Urinary bladder (tissue), 3 donors: ENCODE measurements at regions not wholly inside any gene's neighbourhood (a gene's known extent, or its start where the extent isn't known, plus 50 kb on each side); places are given as distances from the start of the nearest gene placed in this dataset.
"Not testable (repeated sequence)": the region's sequence is repeated elsewhere in the genome, so short reads cannot be mapped to it uniquely, and the experiment has no call there.

Experiments used
- DNase-seq: peaks from one replicate; pipeline ENCODE4 v3.0.0-alpha.2; 2015; ENCODE audit errors: extremely low spot score
- H3K27ac ChIP-seq: one replicate; pipeline ENCODE4 v1.5.1; 2013; ENCODE audit warnings: low read depth, mild to moderate bottlenecking, moderate library complexity
- H3K36me3 ChIP-seq: one replicate; pipeline ENCODE4 v1.6.1; 2013; ENCODE audit warnings: mild to moderate bottlenecking, moderate library complexity; ENCODE audit not compliant: insufficient read depth
- H3K4me1 ChIP-seq: one replicate; pipeline ENCODE4 v1.6.1; 2013; ENCODE audit warnings: mild to moderate bottlenecking, moderate library complexity; ENCODE audit not compliant: insufficient read depth
- H3K4me3 ChIP-seq: one replicate; pipeline ENCODE4 v1.5.1; 2013; ENCODE audit warnings: low read depth, low read length
- WGBS: extraction: QIAGEN DNeasy Blood & Tissue Kit; methylation state at CpG from one replicate; pipeline ENCODE4 v1.1.7; 2013; 5-methylcytosine and 5-hydroxymethylcytosine counted together
- donor health status: healthy with polysubstance abuse.
- donor health status: healthy.

DNA sequence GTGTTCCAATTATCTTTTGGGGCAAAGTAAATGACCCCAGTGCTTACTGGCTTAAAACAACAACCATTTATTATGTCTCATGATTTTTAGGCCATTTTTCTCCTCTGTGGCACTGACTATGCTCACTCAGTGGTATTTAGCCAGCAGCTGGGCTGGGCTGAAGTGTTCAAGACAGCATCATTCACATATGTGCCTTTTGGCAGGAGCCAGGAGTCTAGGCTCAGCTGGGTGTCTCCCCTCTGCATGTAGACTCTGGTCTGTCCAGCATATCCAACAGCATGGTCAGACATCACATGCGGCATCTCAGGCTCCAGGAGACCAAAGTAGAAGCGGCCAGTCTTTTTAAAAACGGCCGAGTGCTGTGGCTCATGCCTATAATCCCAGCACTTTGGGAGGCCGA lies 120.3 kb upstream of the TOP1 start:
- Histone ChIP-seq H3K36me3 (no peaks in the 10 kb centered on the region), H3K27ac (no peak overlapping the region), H3K4me3 (no peak overlapping the region), H3K4me1 (no peaks in the 10 kb centered on the region)
- no peak for DNase-seq
- WGBS: 89% methylated on average over 5 of the region's 5 CpGs

- not testable (repeated sequence) for H3K4me1 ChIP-seq, DNase-seq, H3K4me3 ChIP-seq, H3K27ac ChIP-seq, H3K36me3 ChIP-seq
- WGBS: 88% methylated on average over 16 of the region's 16 CpGs
Measured at GRCh38 chr20:40909489-40909888, 119.1 kb upstream of the TOP1 start.

DNA sequence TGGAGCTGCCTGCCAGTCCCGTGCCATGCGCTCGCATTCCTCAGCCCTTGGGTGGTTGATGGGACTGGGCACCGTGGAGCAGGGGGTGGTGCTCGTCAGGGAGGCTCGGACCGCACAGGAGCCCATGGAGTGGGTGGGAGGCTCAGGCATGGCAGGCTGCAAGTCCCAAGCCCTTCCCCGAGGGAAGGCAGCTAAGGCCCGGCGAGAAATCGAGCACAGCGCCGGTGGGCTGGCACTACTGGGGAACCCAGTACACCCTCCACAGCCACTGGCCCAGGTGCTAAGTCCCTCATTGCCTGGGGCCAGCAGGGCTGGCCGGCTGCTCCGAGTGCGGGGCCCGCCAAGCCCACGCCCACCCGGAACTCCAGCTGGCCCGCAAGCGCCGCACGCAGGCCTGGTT lies 118.2 kb upstream of the TOP1 start:
- H3K4me3 ChIP-seq, H3K36me3 ChIP-seq, DNase-seq, H3K4me1 ChIP-seq, H3K27ac ChIP-seq: not testable (repeated sequence)
- WGBS: 97% methylated on average over 23 of the region's 23 CpGs

GRCh38 chr20:40911152-40911551 lies 117.5 kb upstream of the TOP1 start:
- H3K36me3 ChIP-seq, H3K4me1 ChIP-seq, H3K4me3 ChIP-seq, DNase-seq, H3K27ac ChIP-seq: not testable (repeated sequence)
- WGBS: 98% methylated on average over 27 of the region's 27 CpGs

GRCh38 chr20:40913224-40914185 lies 115.1 kb upstream of the TOP1 start:
- Histone ChIP-seq H3K4me3 (no peak overlapping the region), H3K36me3 (no peaks in the 10 kb centered on the region), H3K27ac (no peak overlapping the region), H3K4me1 (no peaks in the 10 kb centered on the region)
- DNase-seq: no peak
- 92% methylated on average over 34 of the region's 34 CpGs for whole genome bisulfite sequencing

- WGBS: 78% methylated on average over 3 of the region's 3 CpGs
- H3K4me1 ChIP-seq: no peaks in the 10 kb centered on the region
- H3K36me3 ChIP-seq: no peaks in the 10 kb centered on the region
- no peak for DNase-seq
- H3K4me3 ChIP-seq: no peak overlapping the region
- no peak overlapping the region for H3K27ac ChIP-seq
Measured at GRCh38 chr20:40915756-40916155, 112.9 kb upstream of the TOP1 start.

DNA sequence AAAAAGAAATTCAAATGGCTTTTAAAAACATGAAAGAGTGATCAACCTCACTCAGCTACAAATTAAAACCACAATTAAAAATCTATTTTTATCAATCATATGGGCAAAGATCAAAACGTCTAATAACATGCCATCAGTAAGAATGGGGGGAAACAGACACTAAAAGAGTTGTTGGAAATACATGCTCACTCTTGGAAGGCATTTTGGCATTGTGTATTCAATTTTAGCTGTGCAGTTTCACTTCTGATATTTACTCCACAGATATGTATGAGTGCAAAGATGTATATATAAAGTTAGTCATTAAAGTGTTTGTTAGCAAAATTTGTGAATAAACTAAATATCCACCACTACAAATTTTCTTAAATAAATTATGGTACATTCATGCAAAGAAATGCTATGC lies 112.3 kb upstream of the TOP1 start:
- no peaks in the 10 kb centered on the region for H3K36me3 ChIP-seq
- WGBS: 43% methylated on average over 1 of the region's 1 CpG
- DNase-seq: no peak
- H3K27ac ChIP-seq: no peak overlapping the region
- no peak overlapping the region for H3K4me3 ChIP-seq
- H3K4me1 ChIP-seq: no peaks in the 10 kb centered on the region

- Histone ChIP-seq H3K36me3 (no peaks in the 10 kb centered on the region), H3K27ac (no peak overlapping the region), H3K4me3 (no peak overlapping the region), H3K4me1 (no peaks in the 10 kb centered on the region)
- no peak for DNase-seq
- WGBS: 91% methylated on average over 2 of the region's 2 CpGs
Measured at GRCh38 chr20:40920291-40920690, 108.3 kb upstream of the TOP1 start.

DNA sequence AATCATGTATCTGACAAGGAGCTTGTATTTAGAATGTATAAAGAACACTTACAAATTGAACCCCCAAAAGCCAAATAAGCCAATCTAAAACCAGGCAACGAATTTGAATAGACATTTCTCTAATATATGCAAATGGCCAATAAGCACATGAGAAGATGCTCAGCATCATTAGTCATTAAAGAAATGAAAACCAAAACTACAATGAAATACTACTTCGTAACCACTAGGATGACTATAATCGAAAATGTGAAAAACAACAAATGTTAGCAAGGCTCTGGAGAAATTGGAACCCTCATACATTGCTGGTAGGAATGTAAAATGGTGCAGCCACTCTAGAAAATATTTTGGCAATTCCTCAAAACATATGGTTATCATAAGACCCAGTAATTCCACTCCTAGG lies 105.8 kb upstream of the TOP1 start:
- no peak for DNase-seq
- no peak overlapping the region for H3K27ac ChIP-seq
- no peaks in the 10 kb centered on the region for H3K36me3 ChIP-seq
- H3K4me1 ChIP-seq: no peaks in the 10 kb centered on the region
- no peak overlapping the region for H3K4me3 ChIP-seq
- WGBS: 79% methylated on average over 3 of the region's 3 CpGs

DNA sequence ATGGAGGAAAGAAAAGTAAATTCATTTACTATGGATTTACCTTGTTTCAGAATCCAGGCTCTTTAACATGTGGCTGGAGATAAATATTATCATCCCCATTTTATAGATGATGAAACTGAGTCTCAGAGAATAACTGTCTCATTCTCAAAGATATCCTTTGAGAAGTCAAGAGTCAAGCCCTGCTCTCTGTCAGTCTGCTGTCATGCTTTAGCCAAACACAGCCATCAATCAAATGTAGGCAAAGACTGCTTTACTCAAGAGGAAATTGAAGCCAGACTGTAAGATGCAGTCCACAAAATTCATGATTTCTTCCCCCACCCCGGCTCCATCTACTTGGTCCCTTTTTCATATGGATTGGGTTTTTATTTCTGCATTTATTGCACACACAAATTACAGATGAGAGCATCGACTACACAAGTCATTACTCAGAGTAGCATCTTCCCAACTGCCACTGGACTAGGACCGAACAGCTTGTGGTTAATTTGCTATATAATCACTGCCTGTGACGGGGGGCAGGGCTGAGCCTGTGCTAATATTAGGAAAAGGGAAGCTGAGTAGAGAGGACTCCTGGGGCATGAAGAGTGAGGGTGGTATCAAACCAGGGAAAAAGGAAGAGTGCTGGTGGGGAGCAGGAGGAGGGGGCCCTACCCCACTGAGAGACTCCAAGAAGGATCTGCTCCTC lies 102.7 kb upstream of the TOP1 start:
- no peak overlapping the region for H3K4me3 ChIP-seq
- no peak for DNase-seq
- 57% methylated on average over 4 of the region's 4 CpGs for WGBS

DNA sequence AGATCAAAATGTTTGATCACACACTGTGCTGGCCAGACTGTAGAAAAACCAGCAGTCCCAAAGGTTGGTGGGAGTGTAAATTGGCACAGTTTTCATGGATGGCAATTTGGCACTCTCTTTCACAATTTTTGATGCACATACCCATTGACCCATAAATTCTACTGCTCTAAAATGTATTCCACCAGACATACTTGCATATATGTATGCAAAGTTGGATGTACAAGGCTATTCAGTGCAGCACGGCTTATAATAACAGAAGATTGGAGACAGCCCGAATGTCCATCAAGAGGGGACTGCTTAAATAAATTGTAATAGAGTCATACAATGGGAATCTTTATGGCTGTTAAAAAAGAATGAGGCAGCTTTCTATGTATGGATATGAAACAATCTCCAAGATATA lies 101.7 kb upstream of the TOP1 start:
- Histone ChIP-seq H3K4me1 (no peaks in the 10 kb centered on the region), H3K27ac (no peak overlapping the region), H3K36me3 (no peaks in the 10 kb centered on the region), H3K4me3 (no peak overlapping the region)
- no peak for DNase-seq
- 82% methylated on average over 2 of the region's 2 CpGs for WGBS

More for the DNA sequence above, 102.7 kb upstream of the TOP1 start:
- Histone ChIP-seq H3K4me1 (no peaks in the 10 kb centered on the region), H3K36me3 (no peaks in the 10 kb centered on the region), H3K27ac (no peak overlapping the region)

- 100% methylated on average over 1 of the region's 1 CpG for WGBS
- H3K4me3 ChIP-seq: no peak overlapping the region
- H3K27ac ChIP-seq: no peak overlapping the region
- no peaks in the 10 kb centered on the region for H3K36me3 ChIP-seq
- no peak for DNase-seq
- H3K4me1 ChIP-seq: no peaks in the 10 kb centered on the region
Measured at GRCh38 chr20:40930561-40930960, 98.1 kb upstream of the TOP1 start.

DNA sequence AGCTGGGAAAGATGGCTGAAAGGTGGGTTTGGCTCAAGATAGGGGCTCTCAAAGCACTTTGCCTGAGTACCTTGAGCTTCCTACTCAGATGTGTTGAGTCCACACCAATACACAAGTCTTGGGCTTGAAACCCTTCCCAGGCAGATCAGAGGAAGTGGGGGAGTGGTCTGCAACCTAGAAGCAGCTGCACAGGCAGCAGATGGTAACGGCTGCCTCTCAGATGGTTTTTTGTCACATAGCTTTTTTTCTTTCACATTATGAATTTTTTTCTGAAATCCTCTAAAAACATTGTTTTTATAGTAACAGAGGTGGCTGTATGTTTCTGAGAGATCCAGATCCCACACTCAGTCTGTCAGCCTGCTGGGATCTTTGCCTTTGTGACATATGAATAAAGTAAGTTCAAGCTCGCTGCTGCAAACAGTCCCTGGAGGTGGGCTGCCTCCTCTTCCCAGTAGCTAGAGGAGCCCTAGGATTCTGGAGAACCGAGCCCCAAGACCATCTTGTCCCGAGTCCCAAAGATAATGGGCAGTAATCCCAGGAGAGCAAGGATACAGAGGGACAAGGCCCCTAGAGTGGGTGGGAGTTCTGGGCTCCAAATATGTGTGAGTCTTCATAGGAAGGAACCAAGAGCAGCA lies 97.1 kb upstream of the TOP1 start:
- WGBS: 42% methylated on average over 4 of the region's 4 CpGs
- Histone ChIP-seq H3K27ac (no peak overlapping the region), H3K4me1 (no peaks in the 10 kb centered on the region), H3K4me3 (no peak overlapping the region), H3K36me3 (no peaks in the 10 kb centered on the region)
- no peak for DNase-seq

GRCh38 chr20:40932436-40932835 lies 96.2 kb upstream of the TOP1 start:
- WGBS: 44% methylated on average over 1 of the region's 1 CpG
- Histone ChIP-seq H3K27ac (no peak overlapping the region), H3K4me3 (no peak overlapping the region), H3K4me1 (no peaks in the 10 kb centered on the region), H3K36me3 (no peaks in the 10 kb centered on the region)
- no peak for DNase-seq
